H9 (cell line): ENCODE measurements at regions not wholly inside any gene's neighbourhood (a gene's known extent, or its start where the extent isn't known, plus 50 kb on each side); places are given as distances from the start of the nearest gene placed in this dataset.

ENCODE experiments used
- DNase-seq: peaks from one replicate; pipeline ENCODE4 v3.0.0-alpha.2; 2017
- H2AFZ ChIP-seq: one replicate; pipeline ENCODE4 v1.6.1; 2013; ENCODE audit warnings: mild to moderate bottlenecking, low read length, control low read depth, moderate library complexity
- H2AK5ac ChIP-seq: 2 replicates; pipeline ENCODE4 v1.6.1; 2013; ENCODE audit warnings: low read length, control low read depth, mixed read lengths; ENCODE audit not compliant: insufficient read length
- H2BK120ac ChIP-seq: one replicate; pipeline ENCODE4 v1.6.1; 2013; ENCODE audit warnings: low read depth, mild to moderate bottlenecking, low read length, control low read depth, inconsistent platforms; ENCODE audit not compliant: poor library complexity, severe bottlenecking
- H2BK12ac ChIP-seq: 2 replicates; pipeline ENCODE4 v1.6.1; 2013; ENCODE audit warnings: low read length, control low read depth, mixed read lengths, low read depth; ENCODE audit not compliant: insufficient read length
- H2BK15ac ChIP-seq: 2 replicates; pipeline ENCODE4 v1.6.1; 2013; ENCODE audit warnings: low read depth, low read length, control low read depth
- H2BK20ac ChIP-seq: one replicate; pipeline ENCODE4 v1.6.1; 2013; ENCODE audit warnings: low read depth, mild to moderate bottlenecking, low read length, control low read depth, inconsistent platforms; ENCODE audit not compliant: poor library complexity, severe bottlenecking
- H2BK5ac ChIP-seq: 2 replicates; pipeline ENCODE4 v1.6.1; 2013; ENCODE audit warnings: low read length, control low read depth, mixed read lengths; ENCODE audit not compliant: insufficient read length
- H3K14ac ChIP-seq: 2 replicates; pipeline ENCODE4 v1.6.1; 2013; ENCODE audit warnings: low read length, control low read depth; ENCODE audit not compliant: insufficient read depth
- H3K18ac ChIP-seq: 2 replicates; pipeline ENCODE4 v1.6.1; 2013; ENCODE audit warnings: low read depth, mild to moderate bottlenecking, mixed read lengths, low read length, control low read depth; ENCODE audit not compliant: insufficient read length
- H3K23ac ChIP-seq: 2 replicates; pipeline ENCODE4 v1.6.1; 2013; ENCODE audit warnings: low read length, control low read depth, mixed read lengths, low read depth; ENCODE audit not compliant: insufficient read length
- H3K23me2 ChIP-seq: 2 replicates; pipeline ENCODE4 v1.6.1; 2013; ENCODE audit warnings: low read depth, mild to moderate bottlenecking, mixed read lengths, low read length, control low read depth; ENCODE audit not compliant: insufficient read length, poor library complexity, severe bottlenecking
- H3K27ac ChIP-seq: 2 replicates; pipeline ENCODE4 v1.5.1; 2013; ENCODE audit warnings: low read length, control low read depth, mixed read lengths, low read depth; ENCODE audit not compliant: insufficient read length
- H3K27me3 ChIP-seq: 2 replicates; pipeline ENCODE4 v1.6.1; 2013; ENCODE audit warnings: low read length, control low read depth, inconsistent platforms; ENCODE audit not compliant: insufficient read depth
- H3K4ac ChIP-seq: 2 replicates; pipeline ENCODE4 v1.6.1; 2013; ENCODE audit warnings: low read depth, mild to moderate bottlenecking, control low read depth, inconsistent platforms, low read length, moderate library complexity
- H3K4me1 ChIP-seq: 2 replicates; pipeline ENCODE4 v1.6.1; 2013; ENCODE audit warnings: low read length, control low read depth, inconsistent platforms; ENCODE audit not compliant: insufficient read depth
- H3K4me2 ChIP-seq: 2 replicates; pipeline ENCODE4 v1.6.1; 2013; ENCODE audit warnings: low read length, control low read depth, mixed read lengths; ENCODE audit not compliant: insufficient read length, insufficient read depth
- H3K56ac ChIP-seq: 2 replicates; pipeline ENCODE4 v1.6.1; 2013; ENCODE audit warnings: low read depth, mild to moderate bottlenecking, mixed read lengths, low read length, control low read depth; ENCODE audit not compliant: insufficient read length
- H3K79me1 ChIP-seq: 2 replicates; pipeline ENCODE4 v1.6.1; 2013; ENCODE audit warnings: low read depth, mild to moderate bottlenecking, moderate library complexity, low read length, control low read depth, inconsistent platforms; ENCODE audit not compliant: insufficient read depth, poor library complexity, severe bottlenecking
- H3K79me2 ChIP-seq: 2 replicates; pipeline ENCODE4 v1.6.1; 2013; ENCODE audit warnings: low read length, control low read depth, inconsistent platforms; ENCODE audit not compliant: insufficient read depth
- H3K9ac ChIP-seq: 2 replicates; pipeline ENCODE4 v1.6.1; 2013; ENCODE audit warnings: low read length, control low read depth, mixed read lengths; ENCODE audit not compliant: insufficient read length; ENCODE audit errors: extremely low read depth
- H3K9me3 ChIP-seq: one replicate; pipeline ENCODE4 v1.6.1; 2013; ENCODE audit warnings: low read depth, low read length, inconsistent platforms; ENCODE audit not compliant: control insufficient read depth
- H3T11ph ChIP-seq: one replicate; pipeline ENCODE4 v1.6.1; 2013; ENCODE audit warnings: mild to moderate bottlenecking, low read length, control low read depth, inconsistent platforms
- H4K20me1 ChIP-seq: one replicate; pipeline ENCODE4 v1.6.1; 2013; ENCODE audit not compliant: control insufficient read depth, insufficient read length, insufficient read depth
- H4K5ac ChIP-seq: 2 replicates; pipeline ENCODE4 v1.6.1; 2013; ENCODE audit warnings: low read depth, mild to moderate bottlenecking, mixed read lengths, low read length, control low read depth; ENCODE audit not compliant: insufficient read length
- H4K8ac ChIP-seq: replicated peaks from 2 replicates; pipeline ENCODE4 v1.6.1; 2013; ENCODE audit warnings: low read length, control low read depth, mixed read lengths, low read depth; ENCODE audit not compliant: insufficient read length
- H4K91ac ChIP-seq: 2 replicates; pipeline ENCODE4 v1.6.1; 2013; ENCODE audit warnings: low read depth, mild to moderate bottlenecking, moderate library complexity, mixed read lengths, low read length, control low read depth; ENCODE audit not compliant: insufficient read length
- H3K27ac Mint-ChIP-seq, 3 experiments: 2 replicates in 2 of 3; 3 replicates in 1 of 3; pipeline ENCODE4 v1.8.0; 2020 to 2021; ENCODE audit warnings: mixed read lengths in 3 of 3, mild to moderate bottlenecking in 1 of 3, moderate library complexity in 1 of 3
- H3K27me3 Mint-ChIP-seq: 2 replicates; pipeline ENCODE4 v1.8.0; 2021; ENCODE audit warnings: low read depth, mild to moderate bottlenecking, moderate library complexity, mixed read lengths
- H3K36me3 Mint-ChIP-seq, 3 experiments: 2 replicates in 2 of 3; 3 replicates in 1 of 3; pipeline ENCODE4 v1.8.0; 2020 to 2021; ENCODE audit warnings: low read depth in 3 of 3, mixed read lengths in 3 of 3; ENCODE audit not compliant: insufficient read depth in 1 of 3
- H3K4me1 Mint-ChIP-seq, 2 experiments: 2 replicates each; pipeline ENCODE4 v1.8.0; 2020; ENCODE audit warnings: mixed read lengths in 2 of 2
- H3K4me3 Mint-ChIP-seq, 2 experiments: 2 replicates in 1 of 2; 3 replicates in 1 of 2; pipeline ENCODE4 v1.8.0; 2020 to 2021; ENCODE audit warnings: mild to moderate bottlenecking in 2 of 2, mixed read lengths in 2 of 2, moderate library complexity in 1 of 2
- H3K9me3 Mint-ChIP-seq, 2 experiments: 2 replicates in 1 of 2; 3 replicates in 1 of 2; pipeline ENCODE4 v1.8.0; 2020; ENCODE audit warnings: mild to moderate bottlenecking in 2 of 2, mixed read lengths in 2 of 2, moderate library complexity in 1 of 2
- CTCF ChIP-seq: fragments of 200-600 bp; sonication (generic); conservative IDR thresholded peaks from 3 replicates; pipeline ENCODE4 v1.8.0; 2021; ENCODE audit warnings: antibody characterized with exemption, mild to moderate bottlenecking
- WGBS: extraction: QIAGEN DNeasy Blood & Tissue Kit; methylation state at CpG from one replicate; pipeline ENCODE4 v1.1.7; 2013; ENCODE audit warnings: missing lambda C conversion rate, low lambda C conversion rate, mixed read lengths; ENCODE audit not compliant: insufficient read length; ENCODE audit errors: extremely low coverage; 5-methylcytosine and 5-hydroxymethylcytosine counted together

DNA sequence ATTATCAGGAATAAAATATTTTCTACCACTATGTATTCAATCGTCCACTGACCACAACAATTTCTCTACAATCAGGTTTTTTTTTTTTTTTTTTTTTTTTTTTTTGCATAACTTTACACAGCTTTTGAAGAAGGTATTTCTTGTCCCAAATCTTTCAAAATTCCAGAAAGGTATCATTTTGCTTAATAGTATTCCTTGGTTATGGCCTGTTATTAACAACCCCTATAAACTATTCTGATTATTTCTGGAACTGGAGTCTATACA is 145.3 kb downstream of the ALX1 start:
- H2BK120ac ChIP-seq, result no peak overlapping the region
- H3K79me1 ChIP-seq, result no peaks in the 10 kb centered on the region
- no peak overlapping the region for H3K4ac ChIP-seq
- H3K9me3 Mint-ChIP-seq, result no peaks in the 10 kb centered on the region; a peak in 1 of 5 replicates
- no peak overlapping the region for H3K23ac ChIP-seq
- no CpG with 5 or more reads among the region's 1 CpG for WGBS
- H3K4me1 Mint-ChIP-seq, result no peaks in the 10 kb centered on the region
- no peaks in the 10 kb centered on the region for H4K20me1 ChIP-seq
- no peak overlapping the region for H3K27ac Mint-ChIP-seq
- no peak overlapping the region for H3K27ac ChIP-seq
- H3K23me2 ChIP-seq, result no peaks in the 10 kb centered on the region
- no peak overlapping the region for H4K91ac ChIP-seq
- no peaks in the 10 kb centered on the region for H3K9me3 ChIP-seq
- H4K8ac ChIP-seq, result no peak overlapping the region
- H4K5ac ChIP-seq, result no peak overlapping the region
- no peak overlapping the region for H2AFZ ChIP-seq
- H3K9ac ChIP-seq, result no peak overlapping the region
- H3K4me1 ChIP-seq, result no peaks in the 10 kb centered on the region
- H3K27me3 Mint-ChIP-seq, result no peaks in the 10 kb centered on the region
- no peak for TF ChIP-seq CTCF
- no peak overlapping the region for H2BK12ac ChIP-seq
- no peak overlapping the region for H3T11ph ChIP-seq
- H3K14ac ChIP-seq, result no peak overlapping the region
- no peak overlapping the region for H3K18ac ChIP-seq
- no peak overlapping the region for H3K56ac ChIP-seq
- H3K27me3 ChIP-seq, result no peaks in the 10 kb centered on the region
- no peak overlapping the region for H3K4me3 Mint-ChIP-seq
- H3K4me2 ChIP-seq, result no peak overlapping the region
- no peak overlapping the region for H2AK5ac ChIP-seq
- no peak for DNase-seq
- no peaks in the 10 kb centered on the region for H3K79me2 ChIP-seq
- H2BK5ac ChIP-seq, result no peak overlapping the region
- H2BK15ac ChIP-seq, result no peak overlapping the region
- H3K36me3 Mint-ChIP-seq, result no peaks in the 10 kb centered on the region
- H2BK20ac ChIP-seq, result no peak overlapping the region
